OCI-LY1 (cell line): ENCODE measurements at regions not wholly inside any gene's neighbourhood (a gene's known extent, or its start where the extent isn't known, plus 50 kb on each side); places are given as distances from the start of the nearest gene placed in this dataset.

Experiments used
- H2AFZ ChIP-seq: fragments of 200-600 bp; sonication (generic), shearing (Covaris generic); 2 replicates; pipeline ENCODE4 v1.6.0; 2014; ENCODE audit warnings: antibody characterized with exemption, mild to moderate bottlenecking, low read length
- H3F3A ChIP-seq: fragments of 200-600 bp; sonication (generic), shearing (Covaris generic); 2 replicates; pipeline ENCODE4 v1.6.0; 2014; ENCODE audit warnings: mild to moderate bottlenecking, antibody characterized with exemption, low read length, moderate library complexity; ENCODE audit not compliant: insufficient read depth
- H3K27ac ChIP-seq: fragments of 200-600 bp; sonication (generic); 2 replicates; pipeline ENCODE4 v1.5.1; 2014; ENCODE audit warnings: low read length, mixed run types, mild to moderate bottlenecking, low read depth; ENCODE audit not compliant: poor library complexity, severe bottlenecking
- H3K27me3 ChIP-seq: fragments of 200-600 bp; sonication (generic); 2 replicates; pipeline ENCODE4 v1.6.0; 2014; ENCODE audit warnings: antibody characterized with exemption, mild to moderate bottlenecking, low read length, moderate library complexity; ENCODE audit not compliant: insufficient read depth
- H3K36me3 ChIP-seq: fragments of 200-600 bp; sonication (generic); 2 replicates; pipeline ENCODE4 v1.6.1; 2014; ENCODE audit warnings: mild to moderate bottlenecking, antibody characterized with exemption, low read length, moderate library complexity, mixed read lengths; ENCODE audit not compliant: insufficient read depth
- H3K4me1 ChIP-seq: fragments of 200-600 bp; sonication (generic); 2 replicates; pipeline ENCODE4 v1.5.1; 2014; ENCODE audit warnings: mild to moderate bottlenecking, low read length, moderate library complexity; ENCODE audit not compliant: insufficient read depth, severe bottlenecking
- H3K4me2 ChIP-seq: fragments of 200-600 bp; sonication (generic), shearing (Covaris generic); 2 replicates; pipeline ENCODE4 v1.6.1; 2014; ENCODE audit warnings: low read length
- H3K4me3 ChIP-seq: fragments of 200-600 bp; sonication (generic); 2 replicates; pipeline ENCODE4 v1.5.1; 2014; ENCODE audit warnings: low read length, low read depth, mild to moderate bottlenecking, mixed read lengths; ENCODE audit not compliant: poor library complexity, severe bottlenecking
- H3K79me2 ChIP-seq: fragments of 200-600 bp; shearing (Covaris generic); 2 replicates; pipeline ENCODE4 v1.6.1; 2016; ENCODE audit warnings: mixed run types, low read length, mixed read lengths; ENCODE audit not compliant: insufficient read depth
- H3K9ac ChIP-seq: fragments of 200-600 bp; sonication (generic), shearing (Covaris generic); 2 replicates; pipeline ENCODE4 v1.6.1; 2014; ENCODE audit warnings: mild to moderate bottlenecking, low read length, mixed read lengths
- H3K9me2 ChIP-seq: fragments of 200-600 bp; sonication (generic), shearing (Covaris generic); 2 replicates; pipeline ENCODE4 v1.6.1; 2014; ENCODE audit warnings: low read depth, mild to moderate bottlenecking, low read length, mixed read lengths
- H3K9me3 ChIP-seq: fragments of 200-600 bp; shearing (Covaris generic); 2 replicates; pipeline ENCODE4 v1.6.1; 2014; ENCODE audit warnings: low read length, mixed read lengths
- H4K20me1 ChIP-seq: fragments of 200-600 bp; sonication (generic), shearing (Covaris generic); 2 replicates; pipeline ENCODE4 v1.6.0; 2016; ENCODE audit warnings: mild to moderate bottlenecking, low read length; ENCODE audit not compliant: insufficient read depth
- CTCF ChIP-seq: fragments of 200-600 bp; sonication (generic), shearing (Covaris generic); IDR thresholded peaks from 2 replicates; pipeline ENCODE4 v1.5.1; 2017; ENCODE audit warnings: mild to moderate bottlenecking, antibody characterized with exemption, low read length, moderate library complexity, mixed read lengths
- EZH2 ChIP-seq: fragments of 200-600 bp; sonication (generic), shearing (Covaris generic); IDR thresholded peaks from 2 replicates; pipeline ENCODE4 v1.8.0; 2017; ENCODE audit warnings: borderline replicate concordance, mixed run types, mild to moderate bottlenecking, antibody characterized with exemption, low read length, moderate library complexity, mixed read lengths

DNA sequence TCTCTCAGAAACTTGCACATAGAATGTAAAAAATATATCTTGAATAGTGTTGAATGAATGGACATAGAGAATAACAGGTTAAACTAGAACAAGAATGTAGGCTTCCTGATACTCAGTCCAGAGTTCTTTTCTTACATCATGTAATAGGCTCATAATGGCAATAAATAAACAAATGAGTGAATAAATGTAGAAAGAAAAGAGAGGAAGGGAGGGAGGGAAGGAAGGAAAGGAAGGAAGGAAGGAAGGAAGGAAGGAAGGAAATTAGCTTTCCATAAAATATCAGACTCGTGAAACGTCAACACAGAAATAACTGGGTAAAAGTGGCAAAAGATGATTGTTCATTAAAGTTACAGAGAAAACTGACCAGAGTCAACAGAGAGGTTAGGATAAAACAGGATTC lies 2001.0 kb downstream of the LRRC4C start:
- Histone ChIP-seq H4K20me1 (no peaks in the 10 kb centered on the region), H3K4me2 (no peak overlapping the region), H3K9me3 (no peaks in the 10 kb centered on the region), H3K36me3 (no peaks in the 10 kb centered on the region), H3K9ac (no peak overlapping the region), H3K9me2 (no peaks in the 10 kb centered on the region), H3K79me2 (no peaks in the 10 kb centered on the region), H3K4me1 (no peaks in the 10 kb centered on the region), H3F3A (no peaks in the 10 kb centered on the region), H3K27ac (no peak overlapping the region), H2AFZ (no peak overlapping the region), H3K27me3 (no peaks in the 10 kb centered on the region), H3K4me3 (no peak overlapping the region)
- TF ChIP-seq EZH2: no peak
- TF ChIP-seq CTCF: no peak

DNA sequence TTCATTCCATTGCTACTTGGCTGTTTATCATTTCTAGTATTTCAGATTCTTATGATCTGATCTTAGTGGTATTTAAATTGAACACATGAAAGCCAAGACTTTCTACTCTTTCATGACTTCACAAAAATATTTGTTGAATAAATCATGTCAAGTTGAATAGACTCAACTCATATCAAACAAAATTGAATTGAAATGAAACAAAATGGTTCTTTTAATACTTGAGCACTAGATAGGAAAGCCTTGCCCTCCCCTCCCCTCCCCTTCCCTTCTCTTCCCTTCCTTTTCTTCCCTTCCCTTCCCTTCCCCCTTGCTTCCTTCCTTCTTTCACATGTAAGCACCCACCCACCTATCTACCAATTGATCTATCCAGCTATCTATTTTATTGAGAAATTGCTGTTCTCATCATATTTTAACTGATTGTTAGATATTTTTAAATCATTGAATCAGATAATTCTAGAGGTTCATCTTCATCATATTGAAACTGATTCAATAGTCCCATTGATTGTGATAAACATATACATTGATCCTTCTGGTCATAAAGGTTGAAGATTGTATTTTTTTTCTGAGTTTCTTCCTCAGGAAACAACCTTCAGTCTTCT lies 2015.9 kb downstream of the LRRC4C start:
- no peak overlapping the region for H2AFZ ChIP-seq
- no peaks in the 10 kb centered on the region for H4K20me1 ChIP-seq
- no peak overlapping the region for H3K4me3 ChIP-seq
- H3K9ac ChIP-seq: no peak overlapping the region
- H3K4me1 ChIP-seq: no peaks in the 10 kb centered on the region
- no peaks in the 10 kb centered on the region for H3K36me3 ChIP-seq
- H3K9me2 ChIP-seq: no peaks in the 10 kb centered on the region
- TF ChIP-seq CTCF (no peak), EZH2 (no peak)
- H3K9me3 ChIP-seq: no peaks in the 10 kb centered on the region
- H3K27ac ChIP-seq: no peak overlapping the region
- no peaks in the 10 kb centered on the region for H3F3A ChIP-seq
- H3K79me2 ChIP-seq: no peaks in the 10 kb centered on the region
- H3K4me2 ChIP-seq: no peak overlapping the region
- no peaks in the 10 kb centered on the region for H3K27me3 ChIP-seq

- Histone ChIP-seq H3K9me2 (no peaks in the 10 kb centered on the region), H2AFZ (no peak overlapping the region)
These were observed 2017.3 kb downstream of the LRRC4C start for GRCh38 chr11:39442177-39442576.

More at GRCh38 chr11:39442177-39442576, 2017.3 kb downstream of the LRRC4C start:
- Histone ChIP-seq H3K4me3 (no peak overlapping the region), H3K4me1 (no peaks in the 10 kb centered on the region), H3K27ac (no peak overlapping the region), H3K9ac (no peak overlapping the region), H3K36me3 (no peaks in the 10 kb centered on the region), H4K20me1 (no peaks in the 10 kb centered on the region), H3K79me2 (no peaks in the 10 kb centered on the region), H3K27me3 (no peaks in the 10 kb centered on the region), H3K4me2 (no peak overlapping the region), H3K9me3 (no peaks in the 10 kb centered on the region), H3F3A (no peaks in the 10 kb centered on the region)
- no peak for TF ChIP-seq EZH2
- TF ChIP-seq CTCF: no peak
